Thymus (tissue), 11 donors: ENCODE measurements at regions not wholly inside any gene's neighbourhood (a gene's known extent, or its start where the extent isn't known, plus 50 kb on each side); places are given as distances from the start of the nearest gene placed in this dataset.
"Not testable (repeated sequence)": the region's sequence is repeated elsewhere in the genome, so short reads cannot be mapped to it uniquely, and the experiment has no call there.

ENCODE experiments used
- DNase-seq, 9 donors: peaks; one replicate each; pipeline ENCODE4 v3.0.0-alpha.2; 2013; ENCODE audit warnings: low spot score in 9 of 9, low read depth in 6 of 9, missing footprints in 1 of 9
- H3K27ac ChIP-seq, 2 donors: one replicate each; pipeline ENCODE4 v1.5.1; 2013; ENCODE audit warnings: control low read depth in 1 of 2, low read depth in 1 of 2, low read length in 1 of 2, mild to moderate bottlenecking in 1 of 2, moderate library complexity in 1 of 2
- H3K27me3 ChIP-seq, 2 donors: one replicate each; pipeline ENCODE4 v1.5.1; 2013; ENCODE audit warnings: low read length in 1 of 2; ENCODE audit not compliant: control insufficient read depth in 2 of 2, insufficient read depth in 1 of 2
- H3K36me3 ChIP-seq, 2 donors: one replicate each; pipeline ENCODE4 v1.5.1; 2013; ENCODE audit warnings: low read length in 1 of 2, mild to moderate bottlenecking in 1 of 2, moderate library complexity in 1 of 2; ENCODE audit not compliant: control insufficient read depth in 2 of 2, insufficient read depth in 2 of 2
- H3K4me1 ChIP-seq, 2 donors: one replicate each; pipeline ENCODE4 v1.5.1; 2013; ENCODE audit warnings: low read length in 2 of 2; ENCODE audit not compliant: control insufficient read depth in 2 of 2, insufficient read depth in 2 of 2
- H3K4me3 ChIP-seq, 2 donors: one replicate each; pipeline ENCODE4 v1.5.1; 2013; ENCODE audit warnings: low read length in 2 of 2, control low read depth in 1 of 2, mild to moderate bottlenecking in 1 of 2
- H3K9me3 ChIP-seq, 2 donors: one replicate each; pipeline ENCODE4 v1.5.1; 2013; ENCODE audit warnings: low read length in 1 of 2, mild to moderate bottlenecking in 1 of 2; ENCODE audit not compliant: control insufficient read depth in 2 of 2, insufficient read depth in 1 of 2
- WGBS: extraction: QIAGEN DNeasy Blood & Tissue Kit; methylation state at CpG from one replicate; pipeline ENCODE4 v1.1.7; 2013; 5-methylcytosine and 5-hydroxymethylcytosine counted together
- donor health status: healthy.

DNA sequence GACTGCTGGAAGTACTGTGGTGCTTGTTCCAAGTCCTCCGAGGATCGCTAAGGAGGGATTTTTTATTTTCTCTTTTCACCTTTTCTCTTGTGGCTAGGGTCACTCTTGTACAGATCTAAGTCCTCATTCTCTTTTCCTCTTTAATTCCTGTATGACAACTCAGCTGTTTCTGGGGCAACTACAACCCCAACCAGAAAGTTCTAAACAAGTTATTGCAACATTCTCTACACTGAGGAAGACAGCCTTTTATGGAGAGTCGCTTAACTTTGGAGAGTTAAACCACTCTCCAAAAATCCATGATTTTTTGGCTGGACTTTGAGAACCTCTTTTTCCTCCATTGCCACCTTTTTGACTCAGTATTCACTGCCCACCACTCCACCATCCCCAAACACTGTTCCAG lies 74.0 kb upstream of the SESTD1 start:
- no peak overlapping the region for H3K4me3 ChIP-seq
- no peaks in the 10 kb centered on the region for H3K36me3 ChIP-seq
- H3K9me3 ChIP-seq: no peaks in the 10 kb centered on the region
- WGBS: 95% methylated on average over 3 of the region's 3 CpGs
- H3K27me3 ChIP-seq: no peaks in the 10 kb centered on the region
- no peak overlapping the region for H3K27ac ChIP-seq
- no peak for DNase-seq
- H3K4me1 ChIP-seq: no peaks in the 10 kb centered on the region

GRCh38 chr2:179336782-179337534 lies 72.3 kb upstream of the SESTD1 start:
- DNase-seq: no peak
- H3K27ac ChIP-seq: no peak overlapping the region
- H3K4me3 ChIP-seq: no peak overlapping the region
- 92% methylated on average over 4 of the region's 4 CpGs for WGBS
- no peaks in the 10 kb centered on the region for H3K36me3 ChIP-seq
- H3K9me3 ChIP-seq: no peaks in the 10 kb centered on the region
- H3K4me1 ChIP-seq: no peaks in the 10 kb centered on the region
- no peaks in the 10 kb centered on the region for H3K27me3 ChIP-seq

DNA sequence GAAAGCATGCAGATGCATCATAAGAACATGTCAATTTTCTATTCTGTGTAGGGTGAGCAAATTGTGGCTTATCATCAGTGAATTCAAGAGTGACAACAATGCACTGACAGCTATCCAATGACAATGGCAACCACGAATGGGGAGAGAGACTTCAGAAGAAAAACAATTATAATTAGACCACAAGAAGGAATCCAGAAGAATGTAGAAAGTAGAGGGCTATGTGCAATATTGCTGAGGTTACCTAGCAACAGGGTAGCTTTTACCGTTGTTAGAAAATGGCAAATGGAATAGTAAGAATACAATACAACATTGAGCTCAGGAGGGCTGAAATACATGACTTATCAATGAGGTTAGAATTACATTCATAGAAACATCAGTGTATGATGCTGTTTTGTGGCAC lies 71.1 kb upstream of the SESTD1 start:
- Histone ChIP-seq H3K27ac (no peak overlapping the region), H3K9me3 (no peaks in the 10 kb centered on the region), H3K36me3 (no peaks in the 10 kb centered on the region), H3K27me3 (no peaks in the 10 kb centered on the region), H3K4me1 (no peaks in the 10 kb centered on the region), H3K4me3 (no peak overlapping the region)
- 82% methylated on average over 2 of the region's 2 CpGs for WGBS
- no peak for DNase-seq

DNA sequence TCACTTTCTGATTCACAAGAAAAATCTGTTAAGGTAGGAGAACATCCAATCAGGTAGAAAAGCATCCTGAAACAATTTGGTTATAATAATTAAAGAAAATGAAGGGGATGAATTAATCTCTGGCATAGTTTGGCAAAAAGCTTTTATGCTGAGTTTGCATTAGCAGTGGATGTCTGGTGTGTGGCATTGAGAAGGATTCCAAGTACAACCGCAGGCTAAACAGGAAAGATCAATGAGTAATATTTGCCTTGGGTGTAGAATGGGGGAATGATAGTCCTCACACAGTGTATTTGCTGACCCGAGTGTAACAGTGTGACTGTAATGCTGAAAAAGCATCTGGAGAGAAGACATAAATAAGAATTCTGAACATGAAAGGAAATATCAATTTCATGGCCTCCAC lies 68.3 kb upstream of the SESTD1 start:
- no peak overlapping the region for H3K4me3 ChIP-seq
- DNase-seq: no peak
- 95% methylated on average over 2 of the region's 2 CpGs for WGBS
- no peaks in the 10 kb centered on the region for H3K4me1 ChIP-seq
- H3K36me3 ChIP-seq: no peaks in the 10 kb centered on the region
- H3K27ac ChIP-seq: no peak overlapping the region
- H3K27me3 ChIP-seq: no peaks in the 10 kb centered on the region
- no peaks in the 10 kb centered on the region for H3K9me3 ChIP-seq

GRCh38 chr2:179331061-179331460 lies 66.4 kb upstream of the SESTD1 start:
- Histone ChIP-seq H3K27ac (no peak overlapping the region), H3K4me1 (no peaks in the 10 kb centered on the region), H3K36me3 (no peaks in the 10 kb centered on the region), H3K27me3 (no peaks in the 10 kb centered on the region), H3K4me3 (no peak overlapping the region), H3K9me3 (no peaks in the 10 kb centered on the region)
- WGBS: 92% methylated on average over 3 of the region's 3 CpGs
- no peak for DNase-seq

- WGBS: 95% methylated on average over 5 of the region's 5 CpGs
- Histone ChIP-seq H3K4me3 (no peak overlapping the region), H3K9me3 (no peaks in the 10 kb centered on the region), H3K4me1 (no peaks in the 10 kb centered on the region), H3K36me3 (no peaks in the 10 kb centered on the region), H3K27me3 (no peaks in the 10 kb centered on the region), H3K27ac (no peak overlapping the region)
- no peak for DNase-seq
These were observed 57.7 kb upstream of the SESTD1 start for GRCh38 chr2:179322289-179322688.

DNA sequence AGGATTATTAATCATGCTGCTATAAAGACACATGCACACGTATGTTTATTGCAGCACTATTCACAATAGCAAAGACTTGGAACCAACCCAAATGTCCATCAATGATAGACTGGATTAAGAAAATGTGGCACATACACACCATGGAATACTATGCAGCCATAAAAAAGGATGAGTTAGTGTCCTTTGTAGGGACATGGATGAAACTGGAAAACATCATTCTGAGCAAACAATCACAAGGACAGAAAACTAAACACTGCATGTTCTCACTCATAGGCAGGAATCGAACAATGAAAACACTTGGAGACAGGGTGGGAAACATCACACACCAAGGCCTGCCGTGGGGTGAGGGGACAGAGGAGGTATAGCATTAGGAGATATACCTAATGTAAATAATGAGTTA lies 56.4 kb upstream of the SESTD1 start:
- not testable (repeated sequence) for H3K36me3 ChIP-seq, H3K27ac ChIP-seq, H3K4me3 ChIP-seq, DNase-seq, H3K4me1 ChIP-seq, H3K27me3 ChIP-seq, H3K9me3 ChIP-seq
- WGBS: 97% methylated on average over 3 of the region's 3 CpGs

GRCh38 chr2:179314729-179315128 lies 50.1 kb upstream of the SESTD1 start:
- not testable (repeated sequence) for H3K4me3 ChIP-seq, H3K27ac ChIP-seq, H3K27me3 ChIP-seq, H3K9me3 ChIP-seq, H3K4me1 ChIP-seq, DNase-seq, H3K36me3 ChIP-seq
- 96% methylated on average over 9 of the region's 9 CpGs for WGBS
